A673 (cell line): ENCODE measurements at regions not wholly inside any gene's neighbourhood (a gene's known extent, or its start where the extent isn't known, plus 50 kb on each side); places are given as distances from the start of the nearest gene placed in this dataset.

Experiments
- BruUV-seq: library from RNA; stranded (reverse); fragments of 400-500 nt; replicated peaks from 2 replicates; lab custom pipeline; 2021; lab: Mats Ljungman, UMichigan
- CTCF ChIA-PET: fragments of 300-600 bp; sonication (Branson Sonifier 250); formaldehyde crosslinking; loops from one replicate; lab custom pipeline; 2022; ENCODE audit warnings: antibody characterized with exemption; lab: Charles Lee
- POLR2A ChIA-PET: fragments of 300-600 bp; sonication (Branson Sonifier 250); formaldehyde crosslinking; loops from one replicate; lab custom pipeline; 2022; ENCODE audit warnings: antibody characterized with exemption; ENCODE audit not compliant: low non-redundant PET; lab: Charles Lee
- DNase-seq: peaks from one replicate; pipeline ENCODE4 v3.0.0-alpha.2; 2015; ENCODE audit warnings: low spot score
- H3K27ac ChIP-seq: fragments of 200-600 bp; sonication (generic); 2 replicates; pipeline ENCODE4 v1.5.1; 2016; ENCODE audit warnings: mixed run types, low read depth, mild to moderate bottlenecking, mixed read lengths, antibody characterized with exemption, low read length; ENCODE audit not compliant: poor library complexity, severe bottlenecking
- H3K27me3 ChIP-seq: fragments of 200-600 bp; sonication (generic); replicated peaks from 2 replicates; pipeline ENCODE4 v1.6.1; 2017; ENCODE audit warnings: mixed run types, low read depth, mild to moderate bottlenecking, mixed read lengths, antibody characterized with exemption, low read length; ENCODE audit not compliant: insufficient read depth, poor library complexity
- H3K36me3 ChIP-seq: fragments of 200-600 bp; sonication (generic); 2 replicates; pipeline ENCODE4 v1.6.1; 2016; ENCODE audit warnings: mixed run types, mild to moderate bottlenecking, mixed read lengths, antibody characterized with exemption, low read length; ENCODE audit not compliant: insufficient read depth, poor library complexity, severe bottlenecking
- H3K4me1 ChIP-seq: fragments of 200-600 bp; sonication (generic); 2 replicates; pipeline ENCODE4 v1.6.1; 2017; ENCODE audit warnings: mixed run types, mild to moderate bottlenecking, mixed read lengths, antibody characterized with exemption, low read length; ENCODE audit not compliant: insufficient read depth, poor library complexity, severe bottlenecking
- H3K4me3 ChIP-seq: fragments of 200-600 bp; sonication (generic); 2 replicates; pipeline ENCODE4 v1.5.1; 2016; ENCODE audit warnings: low read depth, mixed run types, mild to moderate bottlenecking, mixed read lengths, low read length; ENCODE audit not compliant: poor library complexity, severe bottlenecking
- H3K9me3 ChIP-seq: fragments of 200-600 bp; sonication (generic); 2 replicates; pipeline ENCODE4 v1.6.1; 2016; ENCODE audit warnings: mixed run types, low read depth, mild to moderate bottlenecking, mixed read lengths, antibody characterized with exemption, low read length; ENCODE audit not compliant: poor library complexity, severe bottlenecking
- EZH2 ChIP-seq: fragments of 200-600 bp; sonication (generic); IDR thresholded peaks from 2 replicates; pipeline ENCODE4 v1.6.1; 2017; ENCODE audit warnings: borderline replicate concordance, low read depth, mild to moderate bottlenecking, mixed read lengths, antibody characterized with exemption, low read length; ENCODE audit not compliant: poor library complexity, severe bottlenecking
- intact Hi-C: fragments of 100-400 bp; cut with micrococcal nuclease; formaldehyde crosslinking; loops from one replicate; pipeline ENCODE4 v1.10.0; 2022; ENCODE audit not compliant: unreplicated experiment
- TF ChIP-seq, protein P1 (sequence below): fragments of 300-800, 200-600 bp; sonication (generic); conservative IDR thresholded peaks from 2 replicates; pipeline ENCODE4 v1.5.1; 2017; ENCODE audit warnings: low read depth, mild to moderate bottlenecking, antibody characterized with exemption, low read length, moderate library complexity, mixed read lengths

DNA sequence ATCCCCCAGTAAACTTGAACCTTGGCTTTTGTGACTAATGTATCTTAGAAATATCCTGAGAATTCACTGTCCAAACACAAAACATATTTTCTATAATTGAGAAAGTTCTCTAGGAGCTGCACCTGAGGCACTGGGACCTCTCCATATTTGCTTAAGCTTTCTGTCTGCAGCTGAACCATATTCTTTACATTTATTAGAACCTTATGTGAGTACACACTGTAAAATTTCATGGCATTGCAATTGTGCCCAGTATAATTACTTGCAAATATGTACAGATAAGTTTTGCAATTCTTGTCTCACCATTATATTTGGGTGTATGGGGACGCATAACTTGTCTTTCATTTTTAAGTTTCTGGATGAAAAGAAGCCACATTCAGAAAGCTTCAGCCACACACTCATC lies 280.7 kb upstream of the KLHL1 start:
- no peak overlapping the region for H3K27ac ChIP-seq
- ChIA-PET CTCF (no interaction called here), POLR2A (no interaction called here)
- TF ChIP-seq, protein P1, sequence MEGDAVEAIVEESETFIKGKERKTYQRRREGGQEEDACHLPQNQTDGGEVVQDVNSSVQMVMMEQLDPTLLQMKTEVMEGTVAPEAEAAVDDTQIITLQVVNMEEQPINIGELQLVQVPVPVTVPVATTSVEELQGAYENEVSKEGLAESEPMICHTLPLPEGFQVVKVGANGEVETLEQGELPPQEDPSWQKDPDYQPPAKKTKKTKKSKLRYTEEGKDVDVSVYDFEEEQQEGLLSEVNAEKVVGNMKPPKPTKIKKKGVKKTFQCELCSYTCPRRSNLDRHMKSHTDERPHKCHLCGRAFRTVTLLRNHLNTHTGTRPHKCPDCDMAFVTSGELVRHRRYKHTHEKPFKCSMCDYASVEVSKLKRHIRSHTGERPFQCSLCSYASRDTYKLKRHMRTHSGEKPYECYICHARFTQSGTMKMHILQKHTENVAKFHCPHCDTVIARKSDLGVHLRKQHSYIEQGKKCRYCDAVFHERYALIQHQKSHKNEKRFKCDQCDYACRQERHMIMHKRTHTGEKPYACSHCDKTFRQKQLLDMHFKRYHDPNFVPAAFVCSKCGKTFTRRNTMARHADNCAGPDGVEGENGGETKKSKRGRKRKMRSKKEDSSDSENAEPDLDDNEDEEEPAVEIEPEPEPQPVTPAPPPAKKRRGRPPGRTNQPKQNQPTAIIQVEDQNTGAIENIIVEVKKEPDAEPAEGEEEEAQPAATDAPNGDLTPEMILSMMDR: no peak
- no peak for TF ChIP-seq EZH2
- no peaks in the 10 kb centered on the region for H3K9me3 ChIP-seq
- no TSS peak for BruUV-seq
- intact Hi-C loops: no loop called here
- H3K4me3 ChIP-seq: no peak overlapping the region
- no peaks in the 10 kb centered on the region for H3K27me3 ChIP-seq
- H3K4me1 ChIP-seq: no peaks in the 10 kb centered on the region
- H3K36me3 ChIP-seq: no peaks in the 10 kb centered on the region
- no peak for DNase-seq

GRCh38 chr13:70386919-70387318 lies 278.7 kb upstream of the KLHL1 start:
- intact Hi-C loops: no loop called here
- H3K36me3 ChIP-seq: no peaks in the 10 kb centered on the region
- DNase-seq: no peak
- H3K9me3 ChIP-seq: no peaks in the 10 kb centered on the region
- TF ChIP-seq EZH2: no peak
- TF ChIP-seq, protein P1: no peak
- POLR2A ChIA-PET: no interaction called here
- CTCF ChIA-PET: no interaction called here
- H3K4me1 ChIP-seq: no peaks in the 10 kb centered on the region
- no peak overlapping the region for H3K27ac ChIP-seq
- H3K27me3 ChIP-seq: no peaks in the 10 kb centered on the region
- BruUV-seq: no TSS peak
- no peak overlapping the region for H3K4me3 ChIP-seq

GRCh38 chr13:70385852-70386251 lies 277.6 kb upstream of the KLHL1 start:
- no peak for DNase-seq
- ChIA-PET CTCF (no interaction called here), POLR2A (no interaction called here)
- Histone ChIP-seq H3K36me3 (no peaks in the 10 kb centered on the region), H3K4me3 (no peak overlapping the region), H3K27ac (no peak overlapping the region), H3K9me3 (no peaks in the 10 kb centered on the region), H3K27me3 (no peaks in the 10 kb centered on the region), H3K4me1 (no peaks in the 10 kb centered on the region)
- TF ChIP-seq, protein P1: no peak
- no peak for TF ChIP-seq EZH2
- intact Hi-C loops: no loop called here
- BruUV-seq: no TSS peak
